ENCODE measurements at regions not wholly inside any gene's neighbourhood (a gene's known extent, or its start where the extent isn't known, plus 50 kb on each side); places are given as distances from the start of the nearest gene placed in this dataset.

- Histone ChIP-seq H3K36me3 (ENCODE audit: insufficient read depth, low read length) (no peaks in the 10 kb centered on the region), H3K4me1 (ENCODE audit: insufficient read depth, low read length, poor library complexity, severe bottlenecking) (no peaks in the 10 kb centered on the region), H2AFZ (ENCODE audit: low read length) (no peak overlapping the region), H3K79me2 (ENCODE audit: insufficient read depth, low read depth, low read length) (no peaks in the 10 kb centered on the region), H3K9me2 (ENCODE audit: insufficient read depth, low read length) (no peaks in the 10 kb centered on the region), H3K9me3 (ENCODE audit: low read length) (no peaks in the 10 kb centered on the region), H4K20me1 (ENCODE audit: insufficient read depth, low read length) (no peaks in the 10 kb centered on the region), H3K4me3 (ENCODE audit: low read depth, low read length, poor library complexity, severe bottlenecking) (no peak overlapping the region), H3K4me2 (ENCODE audit: low read length) (no peak overlapping the region), H3K27ac (ENCODE audit: low read depth, low read length, poor library complexity, severe bottlenecking) (no peak overlapping the region)
- ChIA-PET CTCF (ENCODE audit: unreplicated experiment) (interaction anchor here (0.6 kb wide), 1 partner anchor 870 kb away, joined by 3 read pairs; no protein-coding TSS in a partner anchor), POLR2A (interaction anchor here (0.6 kb wide), 2 partner anchors 89 to 1752 kb away, joined by 3 read pairs; no protein-coding TSS in a partner anchor)
- intact Hi-C loops (cut with micrococcal nuclease; ENCODE audit: unreplicated experiment): no loop called here
- no TSS peak for BruUV-seq (replicated peaks)
- TF ChIP-seq CTCF (conservative IDR thresholded peaks at IDR 0.05; ENCODE audit: low read length) (no peak), EZH2phosphoT487 (IDR thresholded peaks at IDR 0.05; ENCODE audit: borderline replicate concordance, low read depth, low read length) (no peak)
- DNase-seq (ENCODE audit: low spot score): no peak
These were observed 101.5 kb downstream of the HSPH1 start for GRCh38 chr13:31060220-31060619.

DNA sequence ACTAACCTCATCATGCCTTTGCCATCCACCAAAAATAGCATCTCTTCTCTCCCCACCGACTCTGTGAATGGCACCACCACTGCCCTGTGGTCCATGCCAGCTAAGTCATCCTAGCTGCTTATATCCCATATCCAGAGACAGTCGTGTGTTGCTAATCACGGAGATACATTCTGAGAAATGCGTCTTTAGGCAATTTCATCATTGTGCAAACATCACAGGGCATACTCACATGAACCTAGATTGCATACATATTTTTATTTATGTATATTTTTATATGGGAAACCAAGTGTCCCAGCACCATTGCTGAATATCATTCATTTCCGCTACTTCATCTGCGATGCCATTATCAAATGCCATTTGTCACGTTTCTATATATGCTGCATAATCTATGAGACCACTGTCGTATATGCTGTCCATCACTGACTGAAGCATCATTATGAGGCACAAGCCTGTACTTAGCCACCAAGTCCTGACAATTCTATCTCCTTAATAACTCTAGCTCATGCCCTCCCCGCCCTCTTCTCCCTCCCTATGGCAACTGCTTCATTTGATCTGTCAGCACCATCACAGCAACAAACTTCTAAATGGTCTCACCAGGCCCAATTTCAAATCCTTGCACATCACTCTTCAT is 104.2 kb downstream of the HSPH1 start:
- Histone ChIP-seq H3K4me1 (ENCODE audit: insufficient read depth, low read length, poor library complexity, severe bottlenecking) (no peaks in the 10 kb centered on the region), H3K4me2 (ENCODE audit: low read length) (no peak overlapping the region), H2AFZ (ENCODE audit: low read length) (no peak overlapping the region), H3K9me3 (ENCODE audit: low read length) (no peaks in the 10 kb centered on the region), H3K36me3 (ENCODE audit: insufficient read depth, low read length) (no peaks in the 10 kb centered on the region), H3K4me3 (ENCODE audit: low read depth, low read length, poor library complexity, severe bottlenecking) (no peak overlapping the region), H3K27ac (ENCODE audit: low read depth, low read length, poor library complexity, severe bottlenecking) (no peak overlapping the region), H3K79me2 (ENCODE audit: insufficient read depth, low read depth, low read length) (no peaks in the 10 kb centered on the region), H3K9me2 (ENCODE audit: insufficient read depth, low read length) (no peaks in the 10 kb centered on the region), H4K20me1 (ENCODE audit: insufficient read depth, low read length) (no peaks in the 10 kb centered on the region)
- no peak for DNase-seq (ENCODE audit: low spot score)
- TF ChIP-seq CTCF (conservative IDR thresholded peaks at IDR 0.05; ENCODE audit: low read length): no peak
- TF ChIP-seq EZH2phosphoT487 (IDR thresholded peaks at IDR 0.05; ENCODE audit: borderline replicate concordance, low read depth, low read length): no peak
- intact Hi-C loops (cut with micrococcal nuclease; ENCODE audit: unreplicated experiment): no loop called here
- BruUV-seq (replicated peaks): no TSS peak
- POLR2A ChIA-PET: no interaction called here
- CTCF ChIA-PET (ENCODE audit: unreplicated experiment): no interaction called here

DNA sequence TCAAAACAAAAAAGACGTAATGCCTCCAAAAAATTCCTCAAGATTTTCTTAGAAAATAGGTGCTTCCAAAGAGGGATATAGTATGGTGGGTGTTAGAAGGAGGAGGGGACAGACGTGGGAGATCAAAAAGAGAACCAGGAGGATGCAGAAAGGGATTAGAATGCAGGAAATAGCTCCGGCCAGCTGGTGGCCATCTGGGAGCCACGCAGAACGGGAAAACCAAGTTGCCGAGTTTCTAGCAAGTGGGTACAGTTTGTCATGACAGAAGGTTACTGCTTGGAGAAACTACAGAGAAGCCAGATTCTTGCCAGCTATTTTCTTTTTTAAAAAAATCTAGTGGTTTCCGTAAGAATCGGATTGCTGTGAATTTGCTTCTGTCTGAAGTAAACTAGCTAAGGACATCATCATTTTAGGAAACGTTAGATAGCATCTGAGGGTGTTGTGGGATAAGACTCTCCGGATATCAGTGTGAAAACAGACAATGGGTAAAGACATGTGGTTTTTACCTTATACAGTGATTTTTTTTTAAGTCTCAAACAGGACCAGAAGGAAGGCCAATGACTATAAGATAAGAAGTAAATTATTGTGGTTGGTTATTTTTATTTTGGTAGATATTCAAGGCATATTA is 104.9 kb downstream of the HSPH1 start:
- no peak for DNase-seq (ENCODE audit: low spot score)
- H3K27ac ChIP-seq (ENCODE audit: low read depth, low read length, poor library complexity, severe bottlenecking): no peak overlapping the region
- no peak overlapping the region for H2AFZ ChIP-seq (ENCODE audit: low read length)
- no TSS peak for BruUV-seq (replicated peaks)
- ChIA-PET CTCF (ENCODE audit: unreplicated experiment) (no interaction called here), POLR2A (no interaction called here)
- TF ChIP-seq CTCF (conservative IDR thresholded peaks at IDR 0.05; ENCODE audit: low read length) (no peak), EZH2phosphoT487 (IDR thresholded peaks at IDR 0.05; ENCODE audit: borderline replicate concordance, low read depth, low read length) (no peak)
- H3K4me2 ChIP-seq (ENCODE audit: low read length): no peak overlapping the region
- H3K9me2 ChIP-seq (ENCODE audit: insufficient read depth, low read length): no peaks in the 10 kb centered on the region
- H3K9me3 ChIP-seq (ENCODE audit: low read length): no peaks in the 10 kb centered on the region
- no peaks in the 10 kb centered on the region for H3K4me1 ChIP-seq (ENCODE audit: insufficient read depth, low read length, poor library complexity, severe bottlenecking)
- no peaks in the 10 kb centered on the region for H4K20me1 ChIP-seq (ENCODE audit: insufficient read depth, low read length)
- H3K79me2 ChIP-seq (ENCODE audit: insufficient read depth, low read depth, low read length): no peaks in the 10 kb centered on the region
- no peak overlapping the region for H3K4me3 ChIP-seq (ENCODE audit: low read depth, low read length, poor library complexity, severe bottlenecking)
- intact Hi-C loops (cut with micrococcal nuclease; ENCODE audit: unreplicated experiment): no loop called here
- H3K36me3 ChIP-seq (ENCODE audit: insufficient read depth, low read length): no peaks in the 10 kb centered on the region
